NCI-H187 treated with DMSO at 0.1 percent for 48 hours (cell line): ENCODE measurements at regions not wholly inside any gene's neighbourhood (a gene's known extent, or its start where the extent isn't known, plus 50 kb on each side); places are given as distances from the start of the nearest gene placed in this dataset.

ENCODE experiments used
- DNase-seq: peaks from one replicate; lab custom pipeline; 2025; lab: John Stamatoyannopoulos, UW

DNA sequence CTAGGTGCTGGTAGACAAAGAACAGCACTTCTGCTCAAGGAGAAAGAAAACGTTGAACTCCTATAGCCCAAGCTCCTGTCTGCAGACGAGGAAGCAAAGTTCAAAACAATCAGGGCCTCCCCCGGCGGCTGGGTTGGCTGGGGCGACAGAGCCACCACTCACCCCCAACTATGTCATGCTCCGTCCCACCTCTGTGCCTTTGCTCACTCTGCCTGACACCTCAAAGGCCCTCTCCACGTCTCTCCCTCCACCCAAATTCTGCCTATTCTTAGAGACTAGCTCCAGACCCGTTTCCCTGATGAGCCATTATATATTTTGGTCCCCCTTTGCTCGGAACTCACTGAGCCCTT lies 304.3 kb downstream of the TLE3 start:
- no peak for DNase-seq

DNA sequence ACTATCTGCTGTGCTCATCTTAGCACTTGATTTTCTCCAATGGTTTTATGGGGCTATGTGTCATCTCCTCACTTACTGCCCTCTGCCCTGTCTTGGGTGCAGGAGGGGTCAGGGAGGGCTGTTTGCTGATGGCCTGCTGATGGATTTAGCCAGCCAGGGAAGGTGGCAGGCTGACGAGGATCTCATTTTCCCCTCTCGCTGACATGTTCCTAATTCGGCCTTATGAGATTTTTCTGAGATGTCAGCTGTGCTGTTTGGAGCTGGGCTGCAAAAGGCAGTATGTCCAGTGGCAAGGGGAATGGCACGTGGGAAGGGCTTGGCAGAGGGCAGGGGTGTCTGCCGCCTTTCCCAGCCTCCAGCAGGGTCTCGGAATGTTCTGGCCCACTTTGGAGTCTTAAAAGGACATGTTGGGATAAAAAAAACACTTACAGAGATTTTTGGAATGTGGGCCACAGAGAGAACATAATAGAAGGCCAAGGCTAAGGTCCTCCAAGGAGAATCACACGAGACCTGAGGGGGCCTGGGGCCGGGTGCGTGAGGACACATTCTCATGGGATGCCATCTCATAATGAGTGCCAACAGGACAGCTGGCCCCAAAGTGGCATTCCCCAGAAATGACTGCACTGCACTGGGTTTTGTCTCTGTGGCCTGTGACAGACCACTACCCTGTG lies 303.8 kb downstream of the TLE3 start:
- DNase-seq: no peak

DNA sequence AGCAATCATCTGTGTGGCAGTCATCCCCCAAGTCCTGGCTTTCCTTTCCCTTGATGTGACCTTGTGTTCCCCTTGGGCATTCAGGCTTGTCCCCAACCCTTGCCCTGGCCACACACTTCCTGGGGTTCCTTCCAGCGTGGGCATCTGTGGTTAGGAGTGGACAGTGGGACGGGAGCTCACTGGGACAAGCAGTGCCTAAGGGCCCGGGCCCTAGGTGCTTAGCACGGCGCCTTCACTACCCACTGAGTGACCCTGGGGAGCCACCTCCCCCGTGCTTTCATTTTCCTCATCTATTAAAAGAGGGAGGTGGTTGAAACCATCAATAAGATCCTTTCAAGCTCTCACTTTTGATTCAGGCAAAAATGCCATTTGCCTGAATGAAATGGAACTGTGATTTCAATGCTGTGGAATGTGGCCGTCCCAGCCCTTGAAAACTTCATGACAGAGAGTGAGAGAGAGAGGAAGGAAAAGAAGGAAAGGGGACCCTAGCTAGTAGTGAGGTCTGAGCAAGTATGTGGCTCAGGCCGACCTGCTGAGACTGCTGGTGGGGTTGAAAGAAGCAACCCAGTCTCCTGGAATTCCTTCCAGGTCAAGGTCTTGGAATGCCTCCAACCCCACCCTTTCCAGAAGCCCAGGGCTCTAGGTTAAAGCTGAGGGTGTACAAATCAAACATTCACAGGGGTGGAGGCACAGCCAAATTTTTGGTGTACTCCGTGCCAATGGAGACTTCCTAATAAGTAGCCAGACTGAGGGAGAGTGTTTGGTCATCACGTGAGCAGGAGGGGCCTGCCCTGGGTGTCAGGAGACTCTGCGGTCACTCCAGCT lies 302.9 kb downstream of the TLE3 start:
- no peak for DNase-seq

DNA sequence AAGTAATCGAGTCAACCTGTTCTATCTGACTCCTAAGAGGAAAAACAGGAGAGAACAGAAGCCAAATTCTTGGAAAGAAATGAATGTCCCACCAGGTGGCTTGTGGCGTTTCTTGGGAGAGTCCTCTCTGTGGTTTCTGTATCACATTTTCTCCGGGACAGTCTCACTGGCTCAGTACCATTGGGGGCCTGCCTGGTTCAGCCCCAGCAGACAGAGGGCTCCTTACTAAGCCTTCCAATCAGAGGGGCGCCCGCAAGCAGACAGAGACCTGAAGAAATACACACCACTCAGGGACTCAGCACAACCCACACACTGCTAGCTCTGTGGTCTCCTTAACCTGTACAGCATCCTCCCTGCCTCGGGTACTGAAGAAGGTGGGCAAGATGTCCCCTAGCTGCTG lies 302.1 kb downstream of the TLE3 start:
- no peak for DNase-seq

DNA sequence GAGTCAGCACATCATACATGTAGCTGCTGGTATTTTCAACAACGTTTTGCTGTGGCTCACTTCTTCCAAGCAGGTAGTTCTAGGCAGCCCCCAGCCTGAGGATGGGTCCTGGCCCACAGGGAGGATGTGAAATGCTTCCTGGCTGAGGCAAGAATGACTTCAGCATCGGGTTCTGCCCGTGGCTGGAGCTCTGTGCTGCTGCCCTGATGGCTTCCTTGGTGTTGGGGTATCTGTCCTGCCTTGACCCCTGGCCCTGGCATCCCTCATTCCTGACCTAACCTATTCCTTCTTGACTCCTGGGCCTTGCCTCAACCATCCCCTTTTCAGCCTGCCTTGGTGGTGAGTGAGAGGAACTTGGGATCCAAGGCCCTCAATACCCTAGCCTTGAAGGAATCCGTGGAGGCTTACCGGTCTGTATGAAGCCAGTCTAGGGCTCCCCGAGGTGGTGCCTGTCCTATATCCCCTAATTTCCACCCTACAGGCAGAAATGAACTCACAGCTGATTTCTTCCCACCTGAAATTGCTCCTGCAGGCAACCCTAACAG lies 300.6 kb downstream of the TLE3 start:
- DNase-seq: no peak

DNA sequence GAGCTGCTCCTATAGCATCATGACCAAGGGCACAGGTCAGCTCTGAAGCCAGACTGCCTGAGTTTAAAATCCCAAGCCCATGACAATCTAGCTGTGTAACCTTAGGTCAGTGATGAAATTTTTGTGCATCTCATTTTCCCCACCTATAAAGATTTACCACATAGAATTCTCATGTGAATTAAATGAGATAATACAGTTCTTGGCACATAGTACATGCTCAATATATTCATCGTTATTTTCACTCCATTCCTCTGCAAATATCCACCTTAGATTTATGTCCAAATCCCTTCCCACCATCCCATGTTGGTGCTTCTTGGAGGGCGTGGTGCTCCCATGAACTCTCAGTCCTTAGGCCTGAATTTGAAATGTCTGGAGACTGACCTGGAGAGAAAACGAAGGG lies 300.1 kb downstream of the TLE3 start:
- no peak for DNase-seq

DNA sequence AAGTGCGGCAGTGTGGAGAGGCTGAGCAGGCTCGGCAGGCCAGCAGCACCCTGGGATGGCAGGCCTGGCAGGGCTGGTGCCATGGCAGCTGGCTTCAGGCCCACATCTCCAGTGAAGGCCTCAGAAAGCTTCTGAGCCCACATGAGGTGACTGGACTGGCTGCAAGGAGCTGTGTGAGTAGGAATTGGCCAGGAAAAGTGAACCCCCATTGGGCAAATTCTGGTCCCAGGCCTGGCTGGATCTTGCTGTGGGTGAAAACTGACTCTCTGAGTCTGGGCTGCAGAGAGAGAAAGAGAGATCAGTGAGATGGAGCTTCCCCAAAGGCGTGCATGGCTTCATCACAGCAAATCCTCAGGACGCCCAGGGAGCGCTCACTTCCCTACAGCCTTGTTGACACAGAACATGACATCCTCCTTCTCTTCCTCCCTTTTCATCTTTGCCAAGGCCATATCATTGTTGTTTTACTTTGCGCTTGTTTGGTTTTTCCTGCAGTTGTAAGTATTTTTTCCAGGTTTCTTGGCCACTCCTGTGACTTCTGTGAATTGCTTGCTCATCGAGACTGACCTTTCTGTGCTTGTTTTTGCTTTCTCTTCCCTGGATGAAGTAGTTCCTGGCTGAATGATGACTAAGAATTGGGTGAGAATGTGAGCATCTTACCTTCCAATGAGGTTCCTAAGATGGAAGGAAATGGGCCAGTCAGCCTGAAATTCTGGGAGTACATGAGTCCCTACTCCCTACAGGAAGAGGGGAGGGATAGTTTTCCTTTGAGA lies 299.1 kb downstream of the TLE3 start:
- no peak for DNase-seq

DNA sequence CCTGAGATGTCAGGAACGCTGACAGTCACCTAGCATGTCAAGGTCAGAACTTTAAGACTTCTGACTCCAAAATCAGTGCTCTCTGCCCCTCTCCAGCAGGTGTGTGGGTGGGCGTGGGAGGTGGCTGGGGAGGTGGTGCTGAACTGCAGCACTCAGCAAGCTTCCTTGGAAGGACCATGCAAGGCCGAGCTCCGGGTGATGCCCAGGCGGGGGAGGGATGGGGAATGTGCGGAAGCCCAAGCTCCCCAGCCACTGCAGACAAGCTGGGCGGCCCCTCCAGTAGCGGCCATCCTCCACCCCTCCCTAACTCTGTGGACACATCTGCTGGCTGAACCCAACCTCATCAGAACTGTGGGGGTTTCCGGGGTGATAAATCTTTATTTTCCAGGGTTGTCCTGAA lies 296.6 kb downstream of the TLE3 start:
- no peak for DNase-seq

DNA sequence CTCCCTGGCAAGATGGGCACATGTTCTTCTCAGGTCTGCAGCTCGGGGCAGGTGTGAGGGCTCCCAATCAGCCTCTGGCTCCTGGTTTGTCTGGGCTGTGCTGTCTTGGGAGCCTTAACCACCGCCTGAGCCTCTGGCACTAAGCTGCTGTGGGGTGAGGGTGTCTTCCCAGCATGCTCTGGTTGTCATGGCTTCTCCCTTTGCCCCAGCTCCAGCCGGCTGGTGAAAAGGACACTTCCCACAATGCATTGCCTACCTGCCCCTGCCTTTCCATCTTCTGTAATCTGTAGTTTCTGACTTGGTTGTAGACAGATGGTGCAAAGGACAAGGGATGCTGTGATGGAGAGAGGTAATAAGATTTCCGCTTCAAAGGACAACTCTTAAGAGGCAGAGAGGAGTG lies 295.3 kb downstream of the TLE3 start:
- no peak for DNase-seq

DNA sequence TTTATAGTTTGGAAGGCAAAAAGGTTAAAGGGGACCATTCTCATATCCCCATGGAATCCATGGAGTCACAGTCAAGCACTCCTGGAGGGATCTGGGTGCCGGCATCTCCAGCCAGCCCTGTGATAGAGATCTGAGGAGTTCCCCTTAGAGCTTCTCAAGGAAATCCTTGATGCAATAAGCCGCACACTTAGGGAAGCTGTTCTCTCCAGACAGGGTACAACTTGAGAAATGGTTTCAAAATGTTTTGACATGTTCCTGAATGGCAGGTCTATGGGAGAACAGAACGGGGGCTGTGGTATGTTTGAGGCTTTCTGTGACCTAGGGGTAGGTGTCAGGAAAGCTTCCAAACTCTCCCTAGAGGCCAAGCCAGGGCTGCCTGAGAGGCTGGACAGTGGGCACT lies 292.9 kb downstream of the TLE3 start:
- no peak for DNase-seq

DNA sequence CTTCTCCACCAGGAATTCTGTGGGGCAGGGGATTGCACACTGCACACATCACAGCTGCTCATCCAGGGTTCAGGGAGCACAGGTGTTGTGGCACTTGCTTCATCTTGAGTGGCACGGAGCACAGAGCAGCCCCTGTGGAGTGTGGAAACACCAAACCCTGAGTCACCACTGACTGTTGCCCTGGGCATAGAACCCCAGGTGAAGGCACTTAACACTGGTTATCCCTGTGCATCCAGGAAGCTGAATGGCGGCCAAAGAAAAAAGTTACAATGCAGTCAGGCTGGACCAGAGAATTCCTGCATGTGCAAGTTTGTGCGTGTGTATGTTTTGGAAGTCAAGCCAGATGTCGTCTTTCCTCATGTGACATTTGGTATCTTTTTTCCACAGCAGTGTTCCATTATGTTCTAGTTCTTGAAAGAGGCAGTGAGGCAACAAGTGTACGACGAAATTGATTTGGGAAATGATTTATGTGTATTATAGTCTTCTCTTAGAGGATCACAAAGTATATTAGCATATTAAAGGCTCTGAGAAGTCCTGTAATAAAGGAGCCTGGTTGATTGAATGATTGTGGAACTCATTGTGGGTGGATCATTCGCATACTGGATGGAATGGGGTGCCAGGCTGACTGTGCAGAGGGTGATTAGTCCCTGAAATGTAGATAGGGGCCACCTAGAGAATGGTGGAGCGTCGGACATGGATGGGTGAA lies 292.3 kb downstream of the TLE3 start:
- DNase-seq: no peak

DNA sequence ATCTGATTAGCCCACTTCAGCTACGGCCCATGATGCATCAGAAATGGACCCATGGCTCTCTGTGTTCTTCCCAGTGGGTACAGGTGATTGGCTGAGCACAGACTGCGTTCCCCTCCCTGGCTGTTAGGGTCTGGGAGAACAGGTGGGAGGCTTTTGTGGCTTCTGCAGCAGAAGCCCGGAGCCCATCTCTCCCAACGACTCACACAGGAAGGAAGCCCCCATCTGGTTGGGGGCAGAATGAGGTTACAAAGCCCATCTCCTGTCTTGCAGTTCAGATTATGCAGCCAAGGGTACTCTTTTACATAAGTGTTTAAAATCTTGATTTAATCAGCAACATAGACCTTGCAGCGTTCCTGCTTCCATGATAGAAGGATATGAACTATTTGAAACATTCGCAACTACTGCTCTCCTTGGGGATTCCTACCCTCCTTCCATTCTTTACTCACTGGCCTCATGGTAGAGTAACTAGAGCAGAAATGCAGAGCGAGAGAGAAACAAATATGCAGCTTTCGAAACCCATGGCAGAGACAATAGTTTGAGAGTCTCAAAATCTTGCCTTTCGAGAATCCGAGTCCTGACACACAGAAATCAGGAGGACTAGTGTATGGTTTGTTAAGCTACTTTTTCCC lies 291.3 kb downstream of the TLE3 start:
- no peak for DNase-seq

DNA sequence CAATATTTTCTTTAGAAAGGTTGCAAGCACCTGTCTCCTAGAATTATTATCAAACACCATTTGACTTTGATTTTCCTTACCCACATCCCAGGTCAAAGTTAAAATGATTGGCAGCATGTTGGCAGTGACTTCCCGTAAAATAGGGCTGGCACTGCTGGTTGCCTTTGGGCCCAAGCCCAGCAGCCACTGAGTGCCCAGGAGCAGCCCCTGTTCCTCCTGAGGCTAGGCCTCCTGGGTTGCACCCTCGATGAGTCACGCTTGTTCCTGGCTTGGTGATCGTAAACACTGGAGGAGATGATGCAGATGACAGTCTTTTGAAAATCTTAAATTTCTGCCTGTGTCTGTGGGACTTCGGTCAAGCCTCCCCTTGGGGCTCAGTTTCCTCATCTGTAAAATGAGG lies 290.0 kb downstream of the TLE3 start:
- DNase-seq: no peak

DNA sequence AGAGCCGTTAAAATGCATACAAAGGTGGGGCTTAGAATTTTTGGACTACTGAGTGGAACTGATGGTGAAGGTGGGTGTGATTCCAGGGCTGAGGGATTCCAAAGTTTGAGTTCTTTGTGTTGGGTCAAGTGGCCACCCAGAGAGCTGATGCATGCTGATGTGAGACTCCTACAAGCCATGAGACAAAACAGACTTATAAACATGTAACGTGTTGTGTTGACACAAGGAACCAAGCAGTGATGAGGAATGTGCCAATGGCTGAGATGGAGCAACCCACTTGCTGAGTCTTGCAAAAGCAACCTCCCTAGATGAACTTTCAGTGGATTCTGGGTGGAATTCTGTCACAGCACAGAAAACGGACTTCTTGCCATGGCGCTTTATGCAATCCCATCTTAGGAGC lies 289.0 kb downstream of the TLE3 start:
- DNase-seq: no peak

DNA sequence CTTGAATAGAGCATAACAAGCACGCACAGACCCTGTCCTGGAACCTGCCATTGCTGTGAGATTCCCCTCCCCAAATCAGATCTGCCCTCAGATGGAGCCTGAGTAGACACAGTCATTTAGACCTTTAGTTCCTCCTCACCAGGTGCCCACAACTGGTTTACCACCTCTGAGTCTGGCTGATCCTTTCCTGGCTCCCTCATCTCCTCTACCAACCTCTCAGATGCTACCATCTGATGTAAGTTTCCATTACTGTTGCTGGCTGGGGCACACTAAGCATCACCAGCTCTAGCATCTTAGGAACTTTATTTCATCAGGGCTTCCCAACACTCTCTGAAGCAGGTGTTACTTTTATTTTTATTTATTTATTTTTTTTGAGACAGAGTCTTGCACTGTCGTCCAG lies 288.3 kb downstream of the TLE3 start:
- DNase-seq: no peak

DNA sequence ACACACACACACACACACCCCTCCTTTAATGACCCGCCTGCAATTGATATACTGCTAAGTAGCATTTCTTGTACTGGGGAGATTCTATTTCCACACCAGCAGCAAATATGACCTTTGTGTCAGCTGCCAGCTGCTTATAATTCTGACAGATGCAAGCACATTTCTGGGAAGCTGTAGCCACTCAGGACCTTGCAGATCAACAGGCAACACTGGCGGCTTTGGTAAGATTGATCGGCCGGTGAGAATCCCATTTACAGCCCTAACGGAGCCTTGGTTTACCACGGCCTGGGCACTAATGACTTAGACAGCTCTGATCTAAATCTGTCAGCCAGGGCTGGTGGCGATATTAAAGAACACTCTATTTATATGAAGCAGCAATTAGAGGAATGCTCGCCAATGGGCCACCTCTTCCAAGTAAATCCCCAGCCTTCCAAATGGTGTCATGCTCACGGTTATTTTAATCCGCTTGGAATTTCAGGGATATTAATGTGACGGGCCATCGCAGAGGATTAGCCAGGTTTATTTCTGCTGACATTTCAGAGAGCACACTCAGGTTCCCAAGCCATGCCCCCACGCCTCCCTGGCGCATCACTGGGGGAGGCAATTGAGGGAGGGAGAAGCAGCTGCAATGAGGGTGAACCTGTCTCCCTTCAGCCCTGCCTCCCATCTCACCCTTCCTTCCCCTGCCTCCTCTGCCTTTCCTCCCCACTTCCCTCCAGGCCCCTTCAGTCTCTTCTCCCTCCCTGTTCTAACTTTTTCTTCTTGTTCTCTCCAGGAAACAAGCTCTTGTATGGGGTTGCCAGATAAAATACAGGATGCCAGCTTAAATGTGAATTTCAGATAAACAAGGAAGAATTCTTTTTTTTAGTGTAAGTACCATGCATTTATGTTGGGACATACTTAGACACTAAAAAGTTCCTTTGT lies 287.0 kb downstream of the TLE3 start:
- no peak for DNase-seq

DNA sequence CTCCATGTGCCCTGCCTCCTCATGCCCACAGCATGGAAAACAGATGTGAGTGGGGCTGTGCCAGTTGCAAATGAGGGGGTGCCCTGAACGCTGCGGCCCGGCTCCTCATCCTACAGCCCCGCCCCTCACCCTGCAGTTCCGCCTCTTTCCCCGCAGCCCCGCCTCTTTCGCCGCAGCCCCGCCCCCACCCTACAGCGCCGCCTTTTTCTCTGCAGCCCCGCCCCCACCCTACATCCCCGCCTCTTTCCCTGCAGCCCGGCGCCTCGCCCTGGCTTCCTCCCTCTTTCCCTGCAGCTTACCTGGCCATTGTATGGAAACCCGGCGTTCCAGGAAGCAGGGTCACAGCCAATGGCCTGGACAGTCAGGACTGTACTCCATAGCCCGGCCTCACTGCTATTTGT lies 284.9 kb downstream of the TLE3 start:
- DNase-seq: no peak

DNA sequence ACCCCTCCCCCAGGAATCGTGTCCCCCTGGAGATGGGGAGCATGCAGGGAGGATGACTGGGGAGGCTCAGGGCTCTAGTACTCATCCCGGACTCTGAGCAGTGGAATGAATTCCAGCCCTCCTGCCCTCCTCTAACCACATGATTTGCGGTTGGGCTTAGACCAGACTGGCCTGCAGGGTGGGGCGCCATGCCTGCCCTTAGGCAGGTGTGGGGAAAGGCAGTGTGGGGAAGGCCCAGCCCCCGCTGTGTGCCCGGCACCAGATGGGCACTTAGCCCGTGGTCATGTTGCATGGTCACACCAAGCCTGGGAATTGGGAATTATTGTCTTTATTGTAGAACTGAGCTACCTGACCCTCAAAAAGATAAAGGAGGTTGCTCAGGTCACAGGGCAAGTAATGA lies 283.8 kb downstream of the TLE3 start:
- DNase-seq: no peak

DNA sequence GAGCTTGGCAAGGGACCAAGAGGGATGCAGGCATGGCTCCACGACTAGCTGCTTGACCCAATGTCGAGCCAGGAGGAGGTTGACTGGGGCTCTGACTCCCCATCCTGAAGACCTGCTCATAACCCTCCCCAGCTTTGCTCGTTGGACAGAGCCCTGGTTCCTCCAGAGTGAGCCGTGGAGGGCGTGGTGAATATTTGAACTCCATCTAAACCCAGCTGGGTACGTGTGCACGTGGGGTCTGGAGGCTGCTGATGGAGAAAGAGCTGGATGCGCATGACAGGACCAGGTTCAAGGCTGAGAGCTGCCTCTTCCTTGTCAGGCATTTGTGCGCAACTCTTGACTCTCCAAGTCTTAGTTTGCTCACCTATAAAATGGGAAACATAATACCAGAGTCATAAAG lies 282.8 kb downstream of the TLE3 start:
- DNase-seq: no peak

DNA sequence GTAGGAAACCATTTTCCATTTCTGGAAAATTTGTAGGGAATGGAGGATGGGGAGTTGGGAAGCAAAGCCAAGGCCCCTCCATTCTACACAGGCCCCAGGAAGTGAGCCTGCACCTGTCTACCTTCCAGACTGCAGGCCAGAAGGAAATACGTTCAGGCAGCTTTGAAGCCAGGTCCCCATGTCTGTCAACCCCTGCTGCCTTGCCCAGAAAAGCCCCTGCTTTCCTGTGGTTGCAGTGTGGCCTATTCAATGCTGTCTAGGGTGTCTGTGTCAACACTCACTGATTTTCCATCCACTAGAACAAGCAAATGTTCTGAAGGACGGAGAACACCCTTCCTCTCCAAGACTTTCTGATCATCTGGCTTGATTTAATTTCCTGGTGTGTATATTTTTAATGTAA lies 281.9 kb downstream of the TLE3 start:
- no peak for DNase-seq

DNA sequence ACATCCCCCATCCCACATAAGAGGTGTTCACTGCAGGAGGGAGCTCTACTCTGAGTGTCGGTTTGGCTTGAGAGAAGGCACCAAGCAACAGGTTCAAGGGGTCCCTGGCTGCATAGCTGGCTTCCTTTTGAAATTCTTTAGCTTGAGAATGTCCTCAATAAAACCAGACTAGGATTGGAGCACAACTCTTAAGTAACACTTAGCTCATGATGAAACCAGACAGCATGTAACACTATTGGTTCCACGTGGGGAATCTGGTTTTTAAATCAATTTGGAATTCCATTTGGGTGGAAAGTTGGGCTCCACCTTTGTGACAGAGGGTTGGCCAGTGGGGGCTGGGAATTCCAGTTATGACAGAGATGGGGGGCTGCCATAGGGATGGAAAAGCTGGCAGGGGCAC lies 281.2 kb downstream of the TLE3 start:
- no peak for DNase-seq
